Lung (tissue), 11 donors: ENCODE measurements at regions not wholly inside any gene's neighbourhood (a gene's known extent, or its start where the extent isn't known, plus 50 kb on each side); places are given as distances from the start of the nearest gene placed in this dataset.
"Not testable (repeated sequence)": the region's sequence is repeated elsewhere in the genome, so short reads cannot be mapped to it uniquely, and the experiment has no call there.

ENCODE experiments used
- ATAC-seq: fragments of 200-7000 bp; cut with Tn5 transposase; one replicate; pipeline ENCODE4 v1.9.1; 2020; ENCODE audit warnings: moderate number of reproducible peaks; ENCODE audit not compliant: insufficient read depth, low FRiP score
- DNase-seq, 3 donors: peaks; one replicate each; pipeline ENCODE4 v3.0.0-alpha.2; 2013 to 2017
- H3K27ac ChIP-seq, 2 donors: one replicate each; pipeline ENCODE4 v1.5.1; 2013; ENCODE audit warnings: mild to moderate bottlenecking in 2 of 2, moderate library complexity in 2 of 2, control low read depth in 1 of 2, inconsistent platforms in 1 of 2, low read depth in 1 of 2, low read length in 1 of 2
- H3K27me3 ChIP-seq, 3 donors: one replicate each; pipeline ENCODE4 v1.5.1; 2013; ENCODE audit warnings: low read length in 2 of 3; ENCODE audit not compliant: control insufficient read depth in 3 of 3, insufficient read depth in 3 of 3
- H3K36me3 ChIP-seq, 4 donors: one replicate each; pipeline ENCODE4 v1.5.1; 2013; ENCODE audit warnings: low read length in 4 of 4, mild to moderate bottlenecking in 1 of 4, moderate library complexity in 1 of 4; ENCODE audit not compliant: control insufficient read depth in 4 of 4, insufficient read depth in 4 of 4
- H3K4me1 ChIP-seq, 5 donors: one replicate each; pipeline ENCODE4 v1.5.1; 2013; ENCODE audit warnings: low read length in 5 of 5, mild to moderate bottlenecking in 2 of 5, moderate library complexity in 1 of 5; ENCODE audit not compliant: control insufficient read depth in 5 of 5, insufficient read depth in 5 of 5
- H3K4me3 ChIP-seq: one replicate; pipeline ENCODE4 v1.5.1; 2013; ENCODE audit warnings: mild to moderate bottlenecking, control low read depth, moderate library complexity
- H3K9ac ChIP-seq, 2 donors: one replicate each; pipeline ENCODE4 v1.5.1; 2013; ENCODE audit warnings: low read length in 2 of 2, control low read depth in 1 of 2; ENCODE audit not compliant: insufficient read depth in 1 of 2
- H3K9me3 ChIP-seq, 4 donors: one replicate each; pipeline ENCODE4 v1.5.1; 2013; ENCODE audit warnings: low read length in 3 of 4, mild to moderate bottlenecking in 1 of 4, moderate library complexity in 1 of 4; ENCODE audit not compliant: control insufficient read depth in 4 of 4, insufficient read depth in 3 of 4
- CTCF ChIP-seq: IDR thresholded peaks from 2 replicates; pipeline ENCODE4 v1.5.1; 2012; ENCODE audit warnings: mild to moderate bottlenecking; ENCODE audit errors: control extremely low read depth, extremely low read depth
- WGBS, 2 donors: extraction: QIAGEN DNeasy Blood & Tissue Kit; methylation state at CpG; one replicate each; pipeline ENCODE4 v1.1.7; 2013; 5-methylcytosine and 5-hydroxymethylcytosine counted together
- donor health status: control.
- donor health status: control.
- donor health status: Bipolar disorder and iron deficiency.
- donor health status: healthy.
- donor health status: DM: yes; HTN: yes; CAD: no.

- Histone ChIP-seq H3K9ac (no peak overlapping the region), H3K27ac (no peak overlapping the region), H3K9me3 (no peaks in the 10 kb centered on the region), H3K4me1 (no peaks in the 10 kb centered on the region), H3K36me3 (no peaks in the 10 kb centered on the region), H3K4me3 (no peak overlapping the region), H3K27me3 (no peaks in the 10 kb centered on the region)
- ATAC-seq (no peak), DNase-seq (no peak)
- no peak for TF ChIP-seq CTCF
Observed at GRCh38 chr7:136424058-136424457, 444.4 kb upstream of the CHRM2 start.

- not testable (repeated sequence) for H3K4me1 ChIP-seq, H3K27ac ChIP-seq, H3K9ac ChIP-seq, H3K27me3 ChIP-seq, H3K36me3 ChIP-seq, H3K9me3 ChIP-seq, ATAC-seq, H3K4me3 ChIP-seq, DNase-seq
- 89 to 92% methylated on average over 5 to 13 of the region's 21 CpGs for WGBS, 2 donors
Observed at GRCh38 chr7:136419740-136420139, 442.6 kb upstream of the MTPN start.

- Histone ChIP-seq H3K9me3 (no peaks in the 10 kb centered on the region), H3K27ac (no peak overlapping the region), H3K4me3 (no peak overlapping the region), H3K27me3 (no peaks in the 10 kb centered on the region), H3K9ac (no peak overlapping the region), H3K4me1 (no peaks in the 10 kb centered on the region), H3K36me3 (no peaks in the 10 kb centered on the region)
- ATAC-seq (no peak), DNase-seq (no peak)
- WGBS, 2 donors: 87 to 88% methylated on average over 3 of the region's 3 CpGs
- no peak for TF ChIP-seq CTCF
Observed at GRCh38 chr7:136412952-136413351, 435.8 kb upstream of the MTPN start.

- H3K9me3 ChIP-seq: no peaks in the 10 kb centered on the region
- H3K4me1 ChIP-seq: no peaks in the 10 kb centered on the region
- no peaks in the 10 kb centered on the region for H3K36me3 ChIP-seq
- WGBS, 2 donors: 28 to 32% methylated on average over 17 of the region's 17 CpGs
- peak; percentile 20 for TF ChIP-seq CTCF
- no peaks in the 10 kb centered on the region for H3K27me3 ChIP-seq
- H3K9ac ChIP-seq: peak overlapping the region in 1 of 2 donors; percentile 48
- H3K27ac ChIP-seq: no peak overlapping the region
- ATAC-seq: peak; percentile 58
- no peak overlapping the region for H3K4me3 ChIP-seq
- peak; percentile 47 to 79 (median 66) for DNase-seq
Observed at GRCh38 chr7:136405931-136406777, 429.0 kb upstream of the MTPN start.
